ENCODE measurements at regions not wholly inside any gene's neighbourhood (a gene's known extent, or its start where the extent isn't known, plus 50 kb on each side); places are given as distances from the start of the nearest gene placed in this dataset.
"Not testable (repeated sequence)": the region's sequence is repeated elsewhere in the genome, so short reads cannot be mapped to it uniquely, and the experiment has no call there.

- DNase-seq; H3K4me3 Mint-ChIP-seq; CTCF ChIA-PET; H3K9me3 Mint-ChIP-seq; H3K36me3 Mint-ChIP-seq (ENCODE audit: low read depth); H3K4me1 Mint-ChIP-seq; H3K27ac Mint-ChIP-seq; POLR2A ChIA-PET: not testable (repeated sequence)
- H3K27me3 Mint-ChIP-seq = peaks cover 40% of the 10 kb centered on the region
Measured at GRCh38 chr10:87416892-87417291, 59.3 kb downstream of the NUTM2D start.

GRCh38 chr10:87422641-87423040 lies 65.1 kb downstream of the NUTM2D start:
- DNase-seq; CTCF ChIA-PET; POLR2A ChIA-PET; H3K9me3 Mint-ChIP-seq; H3K36me3 Mint-ChIP-seq (ENCODE audit: low read depth); H3K27ac Mint-ChIP-seq; H3K4me1 Mint-ChIP-seq; H3K4me3 Mint-ChIP-seq: not testable (repeated sequence)
- H3K27me3 Mint-ChIP-seq = peaks cover 40% of the 10 kb centered on the region

DNA sequence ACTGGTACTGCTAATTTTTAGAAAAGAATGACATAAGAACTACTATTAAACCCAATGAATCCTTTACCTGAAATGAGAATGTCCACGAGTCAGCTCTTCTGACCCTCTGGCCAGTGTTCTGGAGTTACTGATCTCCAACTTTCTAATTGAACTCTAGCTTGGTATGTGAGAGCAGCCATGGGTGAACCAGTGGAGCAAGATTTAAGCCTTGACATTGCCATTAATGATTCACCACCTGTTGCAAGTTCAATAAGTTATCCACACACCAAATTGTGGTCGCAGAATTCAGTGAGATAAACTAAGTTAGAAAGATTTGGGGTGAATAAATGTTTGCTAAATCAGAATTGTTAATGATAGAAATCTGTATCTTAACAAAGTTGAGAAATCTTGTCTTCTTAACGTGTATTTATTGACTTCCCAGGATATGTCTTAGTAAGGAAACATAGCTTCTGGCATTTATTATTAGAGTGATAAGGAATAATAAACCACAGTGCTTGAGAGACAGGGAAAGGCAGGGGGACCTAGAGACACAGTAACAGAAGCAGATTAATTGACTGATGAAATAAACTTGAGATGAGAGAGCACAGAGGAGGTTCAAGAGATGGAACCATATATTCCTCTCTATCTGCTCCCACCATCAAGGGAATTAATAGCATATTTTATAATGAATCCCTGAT lies 67.3 kb downstream of the NUTM2D start:
- H3K4me3 Mint-ChIP-seq; CTCF ChIA-PET; DNase-seq; POLR2A ChIA-PET; H3K36me3 Mint-ChIP-seq (ENCODE audit: low read depth); H3K4me1 Mint-ChIP-seq; H3K27ac Mint-ChIP-seq; H3K9me3 Mint-ChIP-seq: not testable (repeated sequence)
- H3K27me3 Mint-ChIP-seq = peaks cover 38% of the 10 kb centered on the region

GRCh38 chr10:87433836-87434235 lies 70.9 kb upstream of the MINPP1 start:
- H3K4me3 Mint-ChIP-seq; H3K9me3 Mint-ChIP-seq; H3K36me3 Mint-ChIP-seq (ENCODE audit: low read depth); H3K27ac Mint-ChIP-seq; POLR2A ChIA-PET; H3K27me3 Mint-ChIP-seq; DNase-seq; H3K4me1 Mint-ChIP-seq; CTCF ChIA-PET: not testable (repeated sequence)

GRCh38 chr10:87435295-87435826 lies 69.3 kb upstream of the MINPP1 start:
- H3K27me3 Mint-ChIP-seq; DNase-seq; POLR2A ChIA-PET; H3K27ac Mint-ChIP-seq; H3K4me1 Mint-ChIP-seq; H3K4me3 Mint-ChIP-seq; H3K36me3 Mint-ChIP-seq (ENCODE audit: low read depth); CTCF ChIA-PET; H3K9me3 Mint-ChIP-seq: not testable (repeated sequence)

DNA sequence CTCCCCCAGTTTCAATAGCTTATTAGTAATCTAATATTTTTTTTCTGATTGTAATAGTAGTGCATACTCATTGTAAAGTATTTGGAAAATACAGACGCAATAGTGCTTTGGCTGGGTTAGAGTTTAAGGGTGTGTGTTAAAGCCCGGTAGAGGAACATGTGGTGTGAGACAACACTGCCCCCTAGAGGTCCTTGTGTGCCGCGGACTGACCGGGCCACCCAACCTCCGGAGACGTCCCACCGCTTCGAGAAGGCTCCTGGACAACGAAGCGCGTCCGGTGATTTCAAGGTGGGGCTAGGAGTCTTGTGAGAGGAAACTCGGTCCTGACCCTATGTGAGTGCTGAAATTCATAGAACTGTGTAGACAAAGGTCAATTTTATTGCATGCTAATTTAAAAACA lies 68.6 kb upstream of the MINPP1 start:
- peak; percentile 26 for DNase-seq
- H3K4me1 Mint-ChIP-seq; H3K27me3 Mint-ChIP-seq; H3K9me3 Mint-ChIP-seq; H3K27ac Mint-ChIP-seq; H3K4me3 Mint-ChIP-seq; POLR2A ChIA-PET; CTCF ChIA-PET; H3K36me3 Mint-ChIP-seq (ENCODE audit: low read depth): not testable (repeated sequence)

DNA sequence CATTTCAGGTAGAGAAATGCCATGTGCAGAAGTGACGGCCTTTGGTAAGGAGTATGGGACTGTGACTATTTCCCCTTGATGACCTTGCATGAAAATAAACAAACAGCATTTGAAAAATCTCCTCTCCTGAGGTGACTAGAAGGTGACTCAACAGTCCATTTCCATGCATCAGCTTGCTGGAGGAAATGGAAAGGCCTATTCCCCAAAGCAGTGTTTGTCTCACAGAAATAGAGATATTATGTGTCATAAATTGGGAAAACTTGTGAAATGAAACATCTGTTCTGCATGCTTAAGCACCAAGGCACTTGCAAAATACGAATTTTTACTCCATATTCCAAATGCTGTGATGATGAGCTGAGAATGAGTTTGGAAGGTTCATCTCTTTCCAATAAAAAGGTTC lies 67.2 kb upstream of the MINPP1 start:
- H3K9me3 Mint-ChIP-seq; CTCF ChIA-PET; POLR2A ChIA-PET; H3K27me3 Mint-ChIP-seq; H3K4me3 Mint-ChIP-seq; H3K4me1 Mint-ChIP-seq; H3K27ac Mint-ChIP-seq; DNase-seq; H3K36me3 Mint-ChIP-seq (ENCODE audit: low read depth): not testable (repeated sequence)
